ENCODE measurements at regions not wholly inside any gene's neighbourhood (a gene's known extent, or its start where the extent isn't known, plus 50 kb on each side); places are given as distances from the start of the nearest gene placed in this dataset.

DNA sequence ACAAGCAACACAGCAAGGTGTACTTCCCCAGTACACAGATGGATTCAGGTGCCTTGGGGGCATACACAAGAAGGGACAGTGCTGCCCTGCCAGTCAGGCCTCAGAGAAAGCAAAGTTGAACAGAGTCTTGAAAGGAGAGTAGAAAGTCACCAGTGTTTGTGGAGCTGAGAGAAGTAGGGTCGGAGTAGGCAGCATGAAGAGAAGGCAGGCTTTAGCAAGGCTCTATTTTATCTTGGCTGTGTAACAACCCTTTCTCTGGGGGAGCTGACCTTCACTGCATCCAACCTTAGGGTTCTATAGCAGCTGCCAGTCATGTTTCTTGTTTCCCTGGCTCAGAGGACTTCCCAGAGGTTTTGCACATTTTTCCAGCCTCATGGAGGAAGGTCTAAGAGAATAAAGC is 77.4 kb upstream of the BLID start:
- TF ChIP-seq, protein P1, sequence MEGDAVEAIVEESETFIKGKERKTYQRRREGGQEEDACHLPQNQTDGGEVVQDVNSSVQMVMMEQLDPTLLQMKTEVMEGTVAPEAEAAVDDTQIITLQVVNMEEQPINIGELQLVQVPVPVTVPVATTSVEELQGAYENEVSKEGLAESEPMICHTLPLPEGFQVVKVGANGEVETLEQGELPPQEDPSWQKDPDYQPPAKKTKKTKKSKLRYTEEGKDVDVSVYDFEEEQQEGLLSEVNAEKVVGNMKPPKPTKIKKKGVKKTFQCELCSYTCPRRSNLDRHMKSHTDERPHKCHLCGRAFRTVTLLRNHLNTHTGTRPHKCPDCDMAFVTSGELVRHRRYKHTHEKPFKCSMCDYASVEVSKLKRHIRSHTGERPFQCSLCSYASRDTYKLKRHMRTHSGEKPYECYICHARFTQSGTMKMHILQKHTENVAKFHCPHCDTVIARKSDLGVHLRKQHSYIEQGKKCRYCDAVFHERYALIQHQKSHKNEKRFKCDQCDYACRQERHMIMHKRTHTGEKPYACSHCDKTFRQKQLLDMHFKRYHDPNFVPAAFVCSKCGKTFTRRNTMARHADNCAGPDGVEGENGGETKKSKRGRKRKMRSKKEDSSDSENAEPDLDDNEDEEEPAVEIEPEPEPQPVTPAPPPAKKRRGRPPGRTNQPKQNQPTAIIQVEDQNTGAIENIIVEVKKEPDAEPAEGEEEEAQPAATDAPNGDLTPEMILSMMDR (IDR thresholded peaks at IDR 0.05; ENCODE audit: low read depth, low read length, missing input control), result no peak
- TF ChIP-seq, protein P2, sequence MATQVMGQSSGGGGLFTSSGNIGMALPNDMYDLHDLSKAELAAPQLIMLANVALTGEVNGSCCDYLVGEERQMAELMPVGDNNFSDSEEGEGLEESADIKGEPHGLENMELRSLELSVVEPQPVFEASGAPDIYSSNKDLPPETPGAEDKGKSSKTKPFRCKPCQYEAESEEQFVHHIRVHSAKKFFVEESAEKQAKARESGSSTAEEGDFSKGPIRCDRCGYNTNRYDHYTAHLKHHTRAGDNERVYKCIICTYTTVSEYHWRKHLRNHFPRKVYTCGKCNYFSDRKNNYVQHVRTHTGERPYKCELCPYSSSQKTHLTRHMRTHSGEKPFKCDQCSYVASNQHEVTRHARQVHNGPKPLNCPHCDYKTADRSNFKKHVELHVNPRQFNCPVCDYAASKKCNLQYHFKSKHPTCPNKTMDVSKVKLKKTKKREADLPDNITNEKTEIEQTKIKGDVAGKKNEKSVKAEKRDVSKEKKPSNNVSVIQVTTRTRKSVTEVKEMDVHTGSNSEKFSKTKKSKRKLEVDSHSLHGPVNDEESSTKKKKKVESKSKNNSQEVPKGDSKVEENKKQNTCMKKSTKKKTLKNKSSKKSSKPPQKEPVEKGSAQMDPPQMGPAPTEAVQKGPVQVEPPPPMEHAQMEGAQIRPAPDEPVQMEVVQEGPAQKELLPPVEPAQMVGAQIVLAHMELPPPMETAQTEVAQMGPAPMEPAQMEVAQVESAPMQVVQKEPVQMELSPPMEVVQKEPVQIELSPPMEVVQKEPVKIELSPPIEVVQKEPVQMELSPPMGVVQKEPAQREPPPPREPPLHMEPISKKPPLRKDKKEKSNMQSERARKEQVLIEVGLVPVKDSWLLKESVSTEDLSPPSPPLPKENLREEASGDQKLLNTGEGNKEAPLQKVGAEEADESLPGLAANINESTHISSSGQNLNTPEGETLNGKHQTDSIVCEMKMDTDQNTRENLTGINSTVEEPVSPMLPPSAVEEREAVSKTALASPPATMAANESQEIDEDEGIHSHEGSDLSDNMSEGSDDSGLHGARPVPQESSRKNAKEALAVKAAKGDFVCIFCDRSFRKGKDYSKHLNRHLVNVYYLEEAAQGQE (IDR thresholded peaks at IDR 0.05), result no peak
- no peak for TF ChIP-seq RXRA (IDR thresholded peaks at IDR 0.05)
- TF ChIP-seq RAD21 (IDR thresholded peaks at IDR 0.05), result no peak
- TF ChIP-seq TAF1 (conservative IDR thresholded peaks at IDR 0.05), result no peak
- TF ChIP-seq EGR1 (IDR thresholded peaks at IDR 0.05; ENCODE audit: low read depth in 2 of 2), result no peak
- TF ChIP-seq GABPA (IDR thresholded peaks at IDR 0.05 in 1 of 2, conservative IDR thresholded peaks at IDR 0.05 in 1 of 2), result no peak
- TF ChIP-seq YY1 (IDR thresholded peaks at IDR 0.05), result no peak
- TF ChIP-seq, protein P3, sequence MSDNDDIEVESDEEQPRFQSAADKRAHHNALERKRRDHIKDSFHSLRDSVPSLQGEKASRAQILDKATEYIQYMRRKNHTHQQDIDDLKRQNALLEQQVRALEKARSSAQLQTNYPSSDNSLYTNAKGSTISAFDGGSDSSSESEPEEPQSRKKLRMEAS (IDR thresholded peaks at IDR 0.05), result no peak
